AG08396 (cell line): ENCODE measurements at regions not wholly inside any gene's neighbourhood (a gene's known extent, or its start where the extent isn't known, plus 50 kb on each side); places are given as distances from the start of the nearest gene placed in this dataset.

Experiments
- DNase-seq: peaks from one replicate; pipeline ENCODE4 v3.0.0; 2012; ENCODE audit warnings: low spot score, mixed read lengths

GRCh38 chr17:77887110-77887463, 71.4 kb upstream of the TNRC6C start:
- DNase-seq: no peak

- DNase-seq: peak; percentile 83
These were observed 70.8 kb upstream of the TNRC6C start for GRCh38 chr17:77887464-77888241.

- no peak for DNase-seq
These were observed 70.0 kb upstream of the TNRC6C start for GRCh38 chr17:77888242-77889134.

GRCh38 chr17:77889135-77889505, 69.4 kb upstream of the TNRC6C start:
- DNase-seq: no peak

GRCh38 chr17:77889866-77890760, 68.4 kb upstream of the TNRC6C start:
- DNase-seq: no peak

GRCh38 chr17:77890771-77891170, 67.7 kb upstream of the TNRC6C start:
- no peak for DNase-seq

GRCh38 chr17:77891602-77892001, 66.9 kb upstream of the TNRC6C start:
- DNase-seq: no peak

- DNase-seq: no peak
These were observed 66.5 kb upstream of the TNRC6C start for GRCh38 chr17:77892031-77892430.

GRCh38 chr17:77892469-77893143, 65.9 kb upstream of the TNRC6C start:
- DNase-seq: no peak

GRCh38 chr17:77893144-77894044, 65.1 kb upstream of the TNRC6C start:
- no peak for DNase-seq

- DNase-seq: no peak
These were observed 64.2 kb upstream of the TNRC6C start for GRCh38 chr17:77894126-77894956.

GRCh38 chr17:77897741-77898301, 60.7 kb upstream of the TNRC6C start:
- no peak for DNase-seq

- DNase-seq: no peak
These were observed 59.7 kb upstream of the TNRC6C start for GRCh38 chr17:77898521-77899434.

GRCh38 chr17:77899498-77899897, 59.0 kb upstream of the TNRC6C start:
- no peak for DNase-seq

GRCh38 chr17:77901481-77901880, 57.0 kb upstream of the TNRC6C start:
- no peak for DNase-seq

- DNase-seq: no peak
These were observed 53.2 kb upstream of the TNRC6C start for GRCh38 chr17:77905266-77905665.

GRCh38 chr17:77905766-77906165, 52.7 kb upstream of the TNRC6C start:
- no peak for DNase-seq

- no peak for DNase-seq
These were observed 52.1 kb upstream of the TNRC6C start for GRCh38 chr17:77906377-77906871.
